22Rv1 (cell line): ENCODE measurements at regions not wholly inside any gene's neighbourhood (a gene's known extent, or its start where the extent isn't known, plus 50 kb on each side); places are given as distances from the start of the nearest gene placed in this dataset.

Experiments
- ZFX ChIP-seq: fragments of 450-650 bp; IDR thresholded peaks from 2 replicates; pipeline ENCODE4 v1.6.1; 2017; ENCODE audit warnings: antibody characterized with exemption, borderline replicate concordance
- TF ChIP-seq, protein P1 (sequence below): fragments of 450-650 bp; IDR thresholded peaks from 2 replicates; pipeline ENCODE4 v1.5.1; 2017; ENCODE audit warnings: mild to moderate bottlenecking

DNA sequence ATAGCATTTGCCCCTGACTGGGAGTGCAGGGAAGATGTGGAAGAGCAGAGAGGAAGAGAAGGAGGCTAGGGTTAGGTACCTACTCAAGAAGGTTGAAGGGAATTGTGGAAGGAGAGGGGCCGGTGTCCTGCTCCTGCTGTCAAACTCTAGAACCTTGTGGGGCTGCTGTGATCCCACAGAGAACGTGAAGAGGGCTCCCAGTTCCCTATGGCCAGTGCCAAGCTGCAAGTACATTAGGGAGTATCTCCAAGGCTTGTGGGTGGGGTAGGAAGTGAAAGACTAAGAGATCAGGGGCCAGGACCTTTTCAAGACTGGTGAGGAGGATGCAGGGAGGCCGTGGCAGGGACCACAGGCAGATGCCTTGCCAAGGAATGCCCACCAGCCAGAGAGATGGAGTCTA, 263.4 kb downstream of the CDH26 start:
- TF ChIP-seq, protein P1, sequence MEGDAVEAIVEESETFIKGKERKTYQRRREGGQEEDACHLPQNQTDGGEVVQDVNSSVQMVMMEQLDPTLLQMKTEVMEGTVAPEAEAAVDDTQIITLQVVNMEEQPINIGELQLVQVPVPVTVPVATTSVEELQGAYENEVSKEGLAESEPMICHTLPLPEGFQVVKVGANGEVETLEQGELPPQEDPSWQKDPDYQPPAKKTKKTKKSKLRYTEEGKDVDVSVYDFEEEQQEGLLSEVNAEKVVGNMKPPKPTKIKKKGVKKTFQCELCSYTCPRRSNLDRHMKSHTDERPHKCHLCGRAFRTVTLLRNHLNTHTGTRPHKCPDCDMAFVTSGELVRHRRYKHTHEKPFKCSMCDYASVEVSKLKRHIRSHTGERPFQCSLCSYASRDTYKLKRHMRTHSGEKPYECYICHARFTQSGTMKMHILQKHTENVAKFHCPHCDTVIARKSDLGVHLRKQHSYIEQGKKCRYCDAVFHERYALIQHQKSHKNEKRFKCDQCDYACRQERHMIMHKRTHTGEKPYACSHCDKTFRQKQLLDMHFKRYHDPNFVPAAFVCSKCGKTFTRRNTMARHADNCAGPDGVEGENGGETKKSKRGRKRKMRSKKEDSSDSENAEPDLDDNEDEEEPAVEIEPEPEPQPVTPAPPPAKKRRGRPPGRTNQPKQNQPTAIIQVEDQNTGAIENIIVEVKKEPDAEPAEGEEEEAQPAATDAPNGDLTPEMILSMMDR: no peak
- no peak for TF ChIP-seq ZFX
